ENCODE measurements at regions not wholly inside any gene's neighbourhood (a gene's known extent, or its start where the extent isn't known, plus 50 kb on each side); places are given as distances from the start of the nearest gene placed in this dataset.
"Not testable (repeated sequence)": the region's sequence is repeated elsewhere in the genome, so short reads cannot be mapped to it uniquely, and the experiment has no call there.

DNA sequence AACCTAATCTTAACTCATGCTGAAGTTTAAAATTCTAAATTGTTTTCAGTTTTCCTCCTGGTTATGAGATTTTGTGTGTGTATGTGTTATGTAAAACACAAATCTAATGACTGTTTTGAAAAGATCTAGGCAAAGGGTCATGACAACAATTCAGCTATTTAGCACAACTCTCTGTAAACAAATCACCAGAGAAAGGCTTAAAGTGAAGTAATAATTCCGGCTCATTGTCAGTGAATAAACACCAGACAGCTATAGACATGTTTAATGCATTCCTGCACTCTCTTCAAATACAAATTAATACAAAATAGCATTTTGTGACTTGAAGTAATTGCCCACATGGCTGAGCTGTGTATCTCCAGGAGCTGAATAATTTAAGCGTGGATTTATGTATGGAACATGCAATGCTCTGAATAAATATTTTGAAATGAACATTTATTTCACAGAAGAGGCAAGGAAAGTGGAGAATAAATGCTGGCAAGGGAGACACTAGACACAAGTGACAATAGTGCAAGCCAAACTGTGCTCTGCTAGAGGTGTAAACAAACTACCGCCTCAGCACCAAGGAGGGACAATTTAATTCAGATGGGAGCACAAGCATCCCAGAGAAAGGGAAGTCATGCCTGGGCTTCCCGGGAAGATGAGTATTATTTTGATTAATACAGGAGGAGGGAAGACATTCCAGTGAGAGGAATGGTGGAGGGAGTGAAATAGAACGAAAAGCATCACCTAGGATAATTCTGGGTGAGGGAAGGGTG lies 133.6 kb upstream of the XPO1 start:
- no peak for DNase-seq

DNA sequence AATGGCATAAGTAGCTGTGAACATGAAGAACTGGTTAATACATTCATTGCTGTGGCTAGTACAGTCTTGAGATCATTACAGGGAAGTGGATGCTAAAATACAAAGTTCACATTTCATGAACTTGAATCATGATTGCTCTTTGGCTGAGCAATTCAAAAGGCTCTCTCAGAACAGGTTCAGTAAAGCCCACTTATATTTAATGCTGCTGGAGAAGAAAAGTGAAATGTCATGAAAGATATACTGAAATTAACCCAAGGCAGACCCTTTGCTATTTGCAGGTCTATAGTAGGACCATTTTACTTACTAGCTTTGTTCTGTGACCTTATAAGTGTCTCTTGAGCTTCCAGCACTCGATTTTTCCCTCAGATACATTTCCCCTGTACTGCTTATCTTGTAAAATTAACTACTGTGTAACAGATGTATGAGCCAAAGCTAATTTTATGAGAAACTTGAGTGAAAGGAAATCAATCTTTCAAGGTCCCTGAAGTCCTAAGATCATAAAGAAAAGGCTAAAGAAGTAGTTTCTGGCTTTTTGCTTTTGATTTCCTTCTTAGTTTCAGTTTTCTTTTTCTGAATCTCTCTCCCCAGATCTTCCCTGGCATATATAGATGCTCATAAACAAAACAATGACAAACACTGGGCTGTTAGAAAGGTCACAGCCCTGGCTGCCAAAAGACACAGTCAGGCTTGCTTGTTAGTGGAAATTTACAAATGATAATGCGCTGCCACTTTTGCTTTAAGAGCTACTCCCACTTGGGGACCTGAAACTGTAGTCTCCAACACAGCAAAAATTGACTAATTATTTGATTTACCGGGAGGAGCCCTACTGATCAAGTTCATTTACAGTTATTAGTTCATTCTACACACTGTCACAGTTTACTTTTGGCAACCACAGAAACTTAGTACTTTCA lies 132.7 kb upstream of the XPO1 start:
- no peak for DNase-seq

DNA sequence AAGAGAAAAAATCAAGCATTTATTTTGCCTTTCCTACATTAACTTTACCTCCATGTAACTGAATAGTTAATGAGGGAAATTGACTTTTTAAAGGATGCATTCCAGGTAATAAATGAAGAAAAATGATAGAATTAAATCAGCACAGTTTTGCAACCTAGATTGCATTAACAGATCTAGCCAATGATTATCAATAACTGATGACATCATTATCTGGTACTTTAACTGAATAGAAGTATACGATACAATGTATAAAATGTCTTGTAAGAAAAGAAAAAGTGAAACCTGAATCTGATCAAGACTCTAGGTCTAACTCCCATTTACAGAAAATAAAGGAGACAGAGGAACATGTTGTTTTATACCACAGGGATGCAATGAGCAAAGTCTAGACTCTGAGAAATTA lies 126.0 kb upstream of the XPO1 start:
- no peak for DNase-seq

DNA sequence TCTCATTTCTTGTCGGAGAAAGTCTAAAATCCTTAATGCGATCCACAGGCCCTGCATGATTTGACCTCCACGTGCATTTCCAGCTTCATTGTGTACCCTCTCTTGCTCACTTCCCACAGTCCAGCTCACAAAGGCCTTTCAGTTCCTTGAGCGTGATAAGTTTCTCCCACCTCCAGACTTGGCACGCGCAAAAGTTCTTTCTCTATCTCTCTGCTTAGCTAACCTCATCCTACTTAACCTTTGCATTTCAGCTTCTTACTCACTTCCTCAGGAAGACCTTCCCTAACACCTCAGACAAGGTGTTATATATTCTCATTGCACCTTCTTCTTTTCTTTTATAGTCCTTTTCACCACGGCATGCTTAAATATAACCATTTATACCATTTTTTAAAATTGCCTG lies 124.8 kb upstream of the XPO1 start:
- no peak for DNase-seq

DNA sequence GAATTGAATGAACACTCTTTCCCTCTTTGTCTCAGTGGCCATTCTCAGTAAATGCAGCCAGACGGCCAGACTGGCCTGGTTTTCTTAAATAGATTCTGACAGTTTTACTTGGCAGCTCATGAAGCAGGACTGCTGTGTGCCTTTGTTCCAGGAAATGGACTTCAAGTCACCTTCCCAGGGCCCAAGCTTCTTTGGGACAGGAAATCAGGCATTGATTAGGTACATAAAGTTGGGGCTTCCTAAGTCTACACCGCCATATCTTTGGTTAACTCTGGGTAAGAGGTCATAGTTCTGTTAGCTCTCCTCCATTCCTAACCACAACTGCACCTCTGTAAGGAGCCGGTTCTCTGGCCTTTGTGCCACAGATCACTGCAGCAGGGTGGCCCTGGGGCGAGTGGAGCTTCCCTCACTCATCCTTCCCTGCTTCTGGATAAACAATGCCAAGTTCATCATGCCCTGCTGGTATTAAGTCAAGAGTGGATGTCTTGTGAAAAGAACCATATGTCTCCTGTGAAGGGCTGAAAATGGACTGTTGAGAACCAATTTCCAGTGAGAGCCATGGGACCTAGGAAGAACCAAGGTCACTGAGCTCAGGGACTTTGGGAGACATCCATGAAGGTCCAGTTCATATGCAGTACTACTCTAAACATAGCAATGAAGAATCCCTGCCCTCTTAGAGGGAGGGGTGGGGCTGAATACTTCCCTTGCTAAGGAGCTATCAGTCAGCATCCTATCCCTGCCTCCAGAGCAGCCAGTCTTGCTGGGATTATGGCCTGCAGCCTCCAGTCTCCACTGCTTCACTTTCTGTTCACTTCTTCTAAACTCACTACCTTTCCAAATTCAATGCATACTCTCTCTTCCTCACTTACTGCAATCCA lies 122.6 kb upstream of the XPO1 start:
- DNase-seq: no peak

DNA sequence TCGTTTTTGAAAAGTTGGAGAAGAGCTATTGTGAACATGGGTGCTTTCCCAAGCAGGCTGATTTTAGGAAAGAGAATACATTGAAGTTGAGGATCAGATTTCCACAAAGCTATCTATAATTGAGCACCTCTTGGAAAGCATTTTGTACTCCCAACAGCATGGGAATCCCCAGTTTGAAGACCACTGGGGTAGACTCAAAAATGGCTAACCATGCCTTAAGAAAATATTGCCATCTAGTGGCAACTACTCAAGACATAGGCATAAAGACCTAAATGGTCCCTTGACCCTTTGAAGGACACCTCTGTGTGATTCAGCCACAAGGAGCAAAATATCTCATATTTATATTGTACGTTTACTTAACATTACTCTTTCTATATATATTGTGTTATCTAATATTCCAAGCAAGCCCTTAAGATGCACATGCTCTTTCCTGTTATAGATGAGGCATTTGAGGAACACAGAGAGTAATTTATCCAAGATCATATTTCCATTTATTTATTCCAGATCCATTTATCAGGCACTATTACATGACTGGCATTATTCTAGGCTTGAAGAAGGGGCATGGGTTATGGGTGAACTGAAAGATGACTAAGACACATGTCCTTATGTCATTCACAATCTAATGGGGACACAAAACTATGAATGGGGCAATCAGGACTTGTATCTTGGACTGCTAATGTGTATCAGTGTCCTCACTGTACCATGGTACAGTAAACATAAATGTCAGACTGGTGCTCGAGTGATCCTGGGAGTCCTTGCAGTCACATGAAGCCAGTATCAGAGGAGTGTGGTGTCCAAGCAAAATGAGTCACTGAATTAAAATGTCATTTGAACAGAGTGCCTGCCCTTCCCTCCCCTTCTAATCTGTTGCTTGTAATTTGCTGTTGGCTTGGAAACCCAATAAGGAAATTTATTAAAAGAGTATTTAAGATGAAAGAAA lies 121.0 kb upstream of the XPO1 start:
- DNase-seq: peak; percentile 56 to 60

DNA sequence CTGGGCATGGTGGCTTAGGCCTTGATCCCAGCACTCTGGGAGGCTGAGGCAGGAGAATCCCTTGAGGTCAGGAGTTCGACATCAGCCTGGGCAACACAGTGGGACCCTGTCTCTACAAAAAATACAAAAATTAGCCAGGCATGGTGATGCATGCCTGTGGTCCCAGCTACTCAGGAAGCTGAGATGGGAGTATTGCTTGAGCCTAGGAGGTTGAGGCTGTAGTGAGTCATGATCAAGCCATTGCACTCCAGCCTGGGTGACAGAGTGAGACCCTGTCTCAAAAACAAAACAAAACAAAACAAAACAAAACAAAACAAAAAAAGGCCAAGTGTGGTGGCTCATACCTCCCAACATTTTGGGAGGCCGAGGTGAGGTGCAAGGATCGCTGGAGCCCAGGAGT lies 111.8 kb upstream of the XPO1 start:
- DNase-seq: not testable (repeated sequence)

DNA sequence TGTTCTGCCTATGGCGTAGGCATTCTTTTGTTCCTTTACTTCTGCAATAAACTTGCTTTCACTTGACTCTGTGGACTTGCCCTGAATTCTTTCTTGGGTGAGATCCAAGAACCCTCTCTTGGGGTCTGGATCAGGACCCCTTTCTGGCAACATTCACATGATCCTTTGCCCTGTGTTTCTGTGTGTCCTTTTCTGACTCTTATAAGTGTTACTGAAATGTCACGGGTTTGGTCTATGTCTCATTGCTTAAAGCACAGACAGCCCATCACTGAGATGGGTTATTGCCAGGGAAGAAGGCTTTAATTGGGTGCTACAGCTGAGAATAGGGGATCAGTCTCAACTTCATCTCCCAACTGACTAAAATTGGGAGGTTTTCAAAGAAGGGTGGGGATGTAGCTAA lies 110.9 kb upstream of the XPO1 start:
- no peak for DNase-seq

DNA sequence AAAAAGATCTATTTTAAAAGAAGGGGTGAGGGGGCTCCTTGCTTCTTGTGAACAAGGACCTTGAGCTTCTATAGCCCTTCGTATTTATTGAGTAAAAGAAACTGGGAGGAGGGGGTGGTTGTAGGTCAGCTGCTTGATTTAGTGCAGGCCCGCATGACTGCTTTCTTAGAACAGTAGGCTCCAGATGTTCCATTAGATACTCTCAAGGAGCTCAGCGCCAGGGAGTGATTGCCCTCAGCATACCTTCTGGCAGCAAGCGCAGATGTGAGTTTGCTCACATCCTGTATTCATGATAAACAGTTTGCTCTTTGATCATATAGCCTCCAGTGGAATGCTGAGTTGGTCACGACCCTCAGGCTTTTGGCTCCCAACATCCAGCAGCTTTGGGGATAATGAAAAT lies 108.9 kb upstream of the XPO1 start:
- DNase-seq: no peak

DNA sequence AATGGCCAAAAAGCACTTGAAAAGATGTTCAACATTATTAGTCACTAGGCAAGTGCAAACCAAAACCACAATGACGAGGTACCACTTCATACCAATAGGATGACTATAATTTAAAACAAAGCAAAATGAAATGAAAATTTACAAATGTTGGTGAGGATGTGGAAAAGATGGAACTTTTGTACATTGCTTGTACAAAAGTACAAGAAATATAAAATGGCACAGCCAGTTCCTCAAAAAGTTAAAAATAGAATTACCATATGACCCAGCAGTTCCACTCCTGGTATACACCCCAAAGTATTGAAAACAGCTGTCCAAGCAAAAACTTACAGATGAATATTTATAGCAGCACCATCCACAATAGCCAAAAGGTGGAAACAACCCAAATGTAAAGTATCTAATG lies 107.8 kb upstream of the XPO1 start:
- DNase-seq: no peak

DNA sequence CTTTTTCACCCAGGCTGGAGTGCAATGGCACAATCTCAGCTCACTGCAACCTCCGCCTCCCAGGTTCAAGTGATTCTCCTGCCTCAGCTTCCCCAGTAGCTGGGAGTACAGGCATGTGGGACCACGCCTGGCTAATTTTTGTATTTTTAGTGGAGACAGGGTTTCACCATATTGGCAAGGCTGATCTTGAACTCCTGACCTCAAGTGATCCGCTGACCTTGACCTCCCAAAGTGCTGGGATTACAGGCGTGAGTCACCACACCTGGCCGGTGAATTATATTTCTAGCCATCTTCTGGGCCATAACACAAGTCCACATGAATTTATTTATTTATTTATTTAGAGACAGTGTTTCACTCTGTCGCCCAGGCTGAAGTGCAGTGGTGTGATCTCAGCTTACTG lies 105.0 kb upstream of the XPO1 start:
- not testable (repeated sequence) for DNase-seq

DNA sequence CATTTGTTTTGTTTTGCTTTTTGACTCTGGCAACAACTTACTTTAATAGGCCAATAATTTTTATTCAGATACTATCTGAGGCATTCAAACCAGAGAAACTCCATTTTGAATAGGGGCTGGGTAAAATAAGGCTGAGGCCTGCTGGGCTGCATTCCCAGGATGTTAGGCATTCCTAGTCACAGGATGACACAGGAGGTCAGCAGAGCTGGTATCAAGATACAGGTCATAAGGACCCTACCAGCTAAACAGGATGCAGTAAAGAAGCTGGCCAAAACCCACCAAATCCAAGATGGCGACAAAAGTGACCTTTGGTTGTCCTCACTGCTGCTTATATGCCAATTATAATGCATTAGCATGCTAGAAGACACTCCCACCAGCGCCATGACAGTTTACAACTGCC lies 102.2 kb upstream of the XPO1 start:
- DNase-seq: no peak

DNA sequence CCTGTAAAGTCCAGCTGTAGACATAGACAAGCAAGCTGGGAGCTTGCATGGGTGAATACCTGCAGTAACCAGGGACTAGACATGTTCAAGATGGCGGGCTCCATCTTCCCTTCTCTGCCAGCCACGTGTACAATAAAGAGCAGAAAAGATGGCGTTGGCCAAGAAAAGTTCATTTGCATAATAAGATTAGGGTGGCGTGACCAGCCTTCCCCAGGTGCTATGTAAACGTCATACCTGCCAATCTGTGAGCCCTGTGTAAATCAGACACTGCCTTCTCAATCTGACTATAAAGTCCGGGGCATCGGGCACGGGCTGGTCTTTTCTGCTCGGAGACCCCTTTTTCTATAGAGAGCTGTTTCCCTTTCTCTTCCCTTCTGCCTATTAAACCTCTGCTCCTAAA lies 101.6 kb upstream of the XPO1 start:
- DNase-seq: no peak

DNA sequence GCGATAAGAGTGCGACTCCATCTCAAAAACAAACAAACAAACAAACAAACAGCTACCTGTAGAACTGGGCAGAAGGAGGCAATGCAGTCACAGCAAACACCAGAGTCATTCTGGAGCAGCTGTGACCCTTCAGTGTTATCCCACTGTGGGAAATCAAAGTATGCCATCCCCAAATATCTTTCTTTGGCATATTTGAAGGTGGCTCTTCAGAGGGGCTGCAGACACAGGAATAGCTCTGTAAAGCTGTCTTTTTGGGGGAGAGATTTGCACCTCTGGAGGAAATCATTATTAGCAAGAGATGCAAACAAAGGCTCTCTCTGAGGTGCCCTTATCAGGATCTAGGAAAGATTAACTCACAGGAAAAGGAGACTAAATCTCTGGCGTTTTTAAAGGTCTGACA lies 98.5 kb upstream of the XPO1 start:
- no peak for DNase-seq

DNA sequence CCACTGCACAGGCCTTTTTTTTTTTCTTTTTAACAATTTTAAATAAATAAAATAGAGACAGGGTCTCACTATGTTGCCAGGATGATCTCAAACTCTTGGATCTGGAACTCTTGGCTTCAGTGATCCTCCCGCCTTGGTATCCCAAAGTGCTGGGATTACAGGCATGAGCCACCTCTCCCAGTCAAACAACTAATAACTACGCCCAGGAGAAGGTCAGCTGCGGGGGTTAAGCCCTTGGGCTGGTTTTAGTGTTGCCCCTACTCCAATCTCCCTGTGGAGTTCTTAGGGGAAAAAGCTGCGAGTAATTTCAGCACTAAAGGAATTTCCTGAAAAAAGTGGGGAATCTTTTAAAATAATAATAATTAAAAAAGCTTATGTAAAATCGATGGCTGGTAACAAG lies 96.4 kb upstream of the XPO1 start:
- no peak for DNase-seq

DNA sequence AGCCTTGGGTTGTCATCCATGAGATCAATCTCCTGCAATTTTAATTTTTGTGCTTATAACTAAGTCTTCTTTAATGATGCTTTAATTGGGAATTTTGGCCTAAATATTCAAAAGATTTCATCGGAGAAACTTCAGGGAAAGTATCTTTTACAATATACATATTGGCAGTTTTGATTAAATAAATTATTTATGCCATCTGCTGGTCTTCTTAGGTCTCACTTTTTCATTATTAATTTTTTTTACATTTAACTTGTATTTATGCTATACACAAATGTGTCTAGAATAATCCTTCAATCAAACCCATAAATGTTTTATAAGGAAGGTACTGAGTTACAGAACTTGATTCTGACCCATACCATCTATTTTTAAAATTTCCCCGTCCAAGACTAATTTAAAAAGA lies 95.1 kb upstream of the XPO1 start:
- DNase-seq: no peak

DNA sequence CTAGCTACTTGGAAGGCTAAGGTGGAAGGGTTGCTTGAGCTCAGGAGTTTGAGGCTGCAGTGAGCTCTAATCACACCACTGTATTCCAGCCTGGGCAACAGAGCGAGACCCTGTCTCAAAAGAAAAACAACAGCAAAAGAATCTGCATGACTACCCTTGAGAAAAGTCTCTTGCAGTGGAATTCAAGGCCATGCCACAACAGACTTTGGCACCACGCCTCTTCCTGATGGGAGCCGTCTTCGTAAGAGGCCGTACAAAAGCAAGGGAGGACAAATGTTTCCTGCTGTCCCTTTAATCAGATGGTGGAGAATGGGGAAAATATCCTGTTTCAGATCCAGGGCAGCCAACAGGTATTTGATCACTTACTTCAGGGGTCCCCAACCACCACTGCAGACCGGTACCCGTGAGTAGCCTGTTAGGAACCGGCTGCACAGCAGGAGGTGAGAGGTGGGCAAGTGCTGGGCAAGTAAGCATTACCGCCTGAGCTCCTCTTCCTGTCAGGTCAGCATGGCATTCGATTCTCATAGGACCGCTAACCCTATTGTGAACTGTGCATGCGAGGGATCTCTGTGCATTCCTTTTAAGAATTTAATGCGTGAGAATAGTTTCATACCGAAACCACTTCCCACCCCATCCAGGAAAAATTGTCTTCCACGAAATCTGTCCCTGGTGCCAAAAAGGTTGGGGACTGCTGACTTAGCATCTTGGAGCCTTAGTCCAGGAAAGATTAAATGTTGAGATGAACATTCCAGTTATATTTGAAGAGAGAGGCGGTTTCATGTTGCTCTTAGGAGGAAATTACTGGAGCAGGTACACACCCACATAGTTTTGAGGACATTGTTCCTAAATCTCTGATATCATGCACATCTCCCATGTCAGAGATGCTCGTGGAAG lies 94.4 kb upstream of the XPO1 start:
- no peak for DNase-seq

DNA sequence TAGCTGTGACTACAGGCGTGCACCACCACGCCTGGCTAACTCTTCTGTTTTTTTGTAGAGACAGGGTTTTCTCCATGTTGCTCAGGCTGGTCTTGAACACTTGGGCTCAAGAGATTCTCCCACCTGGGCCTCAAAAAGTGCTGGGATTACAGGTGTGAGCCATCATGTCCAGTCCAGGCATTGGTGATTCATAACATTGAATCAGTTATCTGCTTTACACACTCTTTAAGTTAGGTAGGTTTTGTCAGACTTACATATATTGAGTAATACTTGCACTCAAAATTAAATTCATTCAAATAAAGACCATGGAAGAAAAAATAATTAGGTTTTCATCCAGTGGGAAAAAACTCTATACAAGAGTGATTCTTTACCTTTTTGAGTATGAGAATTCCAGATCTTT lies 93.2 kb upstream of the XPO1 start:
- DNase-seq: no peak

DNA sequence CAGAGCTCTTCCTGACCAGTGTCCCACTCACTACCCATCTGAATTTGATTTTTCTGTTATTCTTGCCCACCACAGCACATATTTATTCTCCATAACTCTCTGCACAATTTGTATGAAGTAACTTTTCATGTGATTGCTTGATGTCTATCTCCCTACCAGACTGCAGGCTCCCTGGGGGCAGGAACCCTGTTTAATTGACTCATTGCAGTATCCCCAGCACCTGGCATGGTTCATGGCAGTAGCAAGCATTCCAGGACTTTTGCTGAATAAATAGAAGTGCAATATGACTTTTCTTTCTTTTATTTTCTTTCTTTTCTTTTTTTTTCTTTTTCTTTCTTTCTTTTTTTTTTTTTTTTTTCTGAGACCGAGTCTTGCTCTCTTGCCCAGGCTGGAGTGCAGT lies 88.7 kb upstream of the XPO1 start:
- DNase-seq: no peak

DNA sequence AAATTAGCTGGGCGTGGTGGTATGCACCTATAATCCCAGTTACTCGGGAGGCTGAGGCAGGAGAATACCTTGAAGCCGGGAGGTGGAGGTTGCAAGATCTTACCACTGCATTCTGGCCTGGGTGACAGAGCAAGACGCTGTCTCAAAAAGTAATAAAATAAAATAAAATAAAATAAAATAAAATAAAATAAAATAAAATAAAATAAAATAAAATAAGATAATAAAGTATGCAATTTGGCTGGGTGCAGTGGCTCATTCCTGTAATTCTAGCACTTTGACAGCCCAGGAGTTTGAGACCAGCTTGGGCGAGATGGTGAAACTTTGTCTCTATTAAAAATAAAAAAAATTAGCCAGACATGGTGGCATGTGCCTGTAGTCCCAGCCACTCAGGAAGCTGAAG lies 85.6 kb upstream of the XPO1 start:
- DNase-seq: no peak

All from AML-193 (cell line).